ENCODE measurements at regions not wholly inside any gene's neighbourhood (a gene's known extent, or its start where the extent isn't known, plus 50 kb on each side); places are given as distances from the start of the nearest gene placed in this dataset.

DNA sequence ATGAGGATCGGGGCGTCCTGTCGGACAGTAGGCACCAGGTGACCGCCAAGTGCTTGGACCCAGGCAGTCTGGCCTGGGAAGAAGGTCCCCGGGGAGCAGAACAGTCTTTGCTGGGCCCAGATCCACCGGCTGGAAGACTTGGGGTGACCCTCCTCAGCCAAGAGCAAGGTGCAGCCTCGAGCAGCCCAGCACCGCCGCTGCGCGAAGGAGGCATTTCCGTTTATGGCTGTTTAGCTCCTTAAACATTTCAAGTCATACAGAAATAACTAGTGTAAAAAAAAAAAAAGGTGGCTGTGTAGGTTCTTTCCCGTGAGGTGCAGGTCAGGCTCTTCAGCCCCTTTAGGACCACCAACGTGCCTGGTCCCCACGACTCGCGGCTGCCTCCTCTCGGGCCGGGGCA lies 370.2 kb downstream of the CMPK2 start:
- Histone ChIP-seq H3K36me3 (ENCODE audit: insufficient read depth, low read length) (no peaks in the 10 kb centered on the region), H3K79me2 (ENCODE audit: insufficient read depth, low read length) (no peaks in the 10 kb centered on the region), H3K4me2 (ENCODE audit: low read length) (no peak overlapping the region), H3K27me3 (ENCODE audit: insufficient read depth, low read length) (no peaks in the 10 kb centered on the region), H3K9ac (ENCODE audit: low read length) (no peak overlapping the region), H3K27ac (ENCODE audit: low read depth, low read length) (no peak overlapping the region), H3K4me1 (ENCODE audit: insufficient read depth, low read length) (no peaks in the 10 kb centered on the region), H3K9me3 (ENCODE audit: insufficient read depth, low read depth, low read length) (no peaks in the 10 kb centered on the region), H2AFZ (ENCODE audit: low read depth, low read length) (no peak overlapping the region), H4K20me1 (ENCODE audit: insufficient read depth, low read length) (no peaks in the 10 kb centered on the region), H3K4me3 (ENCODE audit: insufficient read depth, low read depth, low read length) (no peak overlapping the region)
- H3K27ac Mint-ChIP-seq (ENCODE audit: unreplicated experiment) = no peak overlapping the region
- H3K9me3 Mint-ChIP-seq (ENCODE audit: unreplicated experiment) = peaks cover 11% of the 10 kb centered on the region
- TF ChIP-seq, protein P1, sequence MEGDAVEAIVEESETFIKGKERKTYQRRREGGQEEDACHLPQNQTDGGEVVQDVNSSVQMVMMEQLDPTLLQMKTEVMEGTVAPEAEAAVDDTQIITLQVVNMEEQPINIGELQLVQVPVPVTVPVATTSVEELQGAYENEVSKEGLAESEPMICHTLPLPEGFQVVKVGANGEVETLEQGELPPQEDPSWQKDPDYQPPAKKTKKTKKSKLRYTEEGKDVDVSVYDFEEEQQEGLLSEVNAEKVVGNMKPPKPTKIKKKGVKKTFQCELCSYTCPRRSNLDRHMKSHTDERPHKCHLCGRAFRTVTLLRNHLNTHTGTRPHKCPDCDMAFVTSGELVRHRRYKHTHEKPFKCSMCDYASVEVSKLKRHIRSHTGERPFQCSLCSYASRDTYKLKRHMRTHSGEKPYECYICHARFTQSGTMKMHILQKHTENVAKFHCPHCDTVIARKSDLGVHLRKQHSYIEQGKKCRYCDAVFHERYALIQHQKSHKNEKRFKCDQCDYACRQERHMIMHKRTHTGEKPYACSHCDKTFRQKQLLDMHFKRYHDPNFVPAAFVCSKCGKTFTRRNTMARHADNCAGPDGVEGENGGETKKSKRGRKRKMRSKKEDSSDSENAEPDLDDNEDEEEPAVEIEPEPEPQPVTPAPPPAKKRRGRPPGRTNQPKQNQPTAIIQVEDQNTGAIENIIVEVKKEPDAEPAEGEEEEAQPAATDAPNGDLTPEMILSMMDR (IDR thresholded peaks at IDR 0.05; ENCODE audit: insufficient read depth, low read depth, low read length) = no peak
- FAIRE-seq = no peak
- no peaks in the 10 kb centered on the region for H3K27me3 Mint-ChIP-seq (ENCODE audit: low read depth, unreplicated experiment)
- no peak for DNase-seq (ENCODE audit: low read depth)
- H3K4me3 Mint-ChIP-seq (ENCODE audit: unreplicated experiment) = no peak overlapping the region
- H3K36me3 Mint-ChIP-seq (ENCODE audit: low read depth, unreplicated experiment) = no peaks in the 10 kb centered on the region
- peaks cover 5% of the 10 kb centered on the region for H3K4me1 Mint-ChIP-seq (ENCODE audit: low read depth, unreplicated experiment)

DNA sequence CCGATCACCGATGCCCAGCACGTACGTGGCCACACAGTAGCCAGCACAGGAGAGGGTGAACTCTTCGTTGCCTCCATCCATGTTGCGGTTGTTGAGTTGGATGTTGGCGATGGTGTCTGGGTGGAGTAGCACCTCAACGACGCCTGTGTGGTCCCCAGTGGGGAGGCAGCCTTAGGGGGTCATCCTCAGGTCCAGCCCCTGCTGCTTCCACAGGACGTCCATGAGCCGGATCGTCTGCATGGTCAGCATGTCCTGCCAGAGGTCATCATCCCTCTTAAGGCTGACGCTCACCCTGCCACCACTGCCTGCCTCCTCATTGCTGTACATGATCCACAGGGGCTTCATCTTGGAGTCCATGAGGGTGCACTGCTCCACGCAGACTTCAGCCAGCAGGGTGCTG lies 369.3 kb downstream of the CMPK2 start:
- Histone ChIP-seq H3K27ac (ENCODE audit: low read depth, low read length) (no peak overlapping the region), H3K4me1 (ENCODE audit: insufficient read depth, low read length) (no peaks in the 10 kb centered on the region), H4K20me1 (ENCODE audit: insufficient read depth, low read length) (no peaks in the 10 kb centered on the region), H3K4me2 (ENCODE audit: low read length) (no peak overlapping the region), H2AFZ (ENCODE audit: low read depth, low read length) (no peak overlapping the region), H3K9ac (ENCODE audit: low read length) (no peak overlapping the region), H3K27me3 (ENCODE audit: insufficient read depth, low read length) (no peaks in the 10 kb centered on the region), H3K9me3 (ENCODE audit: insufficient read depth, low read depth, low read length) (no peaks in the 10 kb centered on the region), H3K36me3 (ENCODE audit: insufficient read depth, low read length) (no peaks in the 10 kb centered on the region), H3K79me2 (ENCODE audit: insufficient read depth, low read length) (no peaks in the 10 kb centered on the region), H3K4me3 (ENCODE audit: insufficient read depth, low read depth, low read length) (no peak overlapping the region)
- Mint-ChIP-seq H3K4me3 (ENCODE audit: unreplicated experiment) (no peak overlapping the region), H3K36me3 (ENCODE audit: low read depth, unreplicated experiment) (no peaks in the 10 kb centered on the region), H3K27me3 (ENCODE audit: low read depth, unreplicated experiment) (no peaks in the 10 kb centered on the region), H3K4me1 (ENCODE audit: low read depth, unreplicated experiment) (peaks cover 9% of the 10 kb centered on the region), H3K9me3 (ENCODE audit: unreplicated experiment) (peaks cover 11% of the 10 kb centered on the region), H3K27ac (ENCODE audit: unreplicated experiment) (no peak overlapping the region)
- no peak for TF ChIP-seq EZH2 (IDR thresholded peaks at IDR 0.05; ENCODE audit: insufficient read depth, low read length)
- TF ChIP-seq, protein P1 (IDR thresholded peaks at IDR 0.05; ENCODE audit: insufficient read depth, low read depth, low read length) = no peak
- no peak for DNase-seq (ENCODE audit: low read depth)
- FAIRE-seq = no peak

GRCh38 chr2:6497048-6497447 lies 368.7 kb downstream of the CMPK2 start:
- FAIRE-seq = no peak
- H3K27ac ChIP-seq (ENCODE audit: low read depth, low read length) = no peak overlapping the region
- H3K4me1 Mint-ChIP-seq (ENCODE audit: low read depth, unreplicated experiment) = peaks cover 6% of the 10 kb centered on the region
- H4K20me1 ChIP-seq (ENCODE audit: insufficient read depth, low read length) = no peaks in the 10 kb centered on the region
- no peaks in the 10 kb centered on the region for H3K36me3 Mint-ChIP-seq (ENCODE audit: low read depth, unreplicated experiment)
- H3K27me3 ChIP-seq (ENCODE audit: insufficient read depth, low read length) = no peaks in the 10 kb centered on the region
- peaks cover 8% of the 10 kb centered on the region for H3K9me3 Mint-ChIP-seq (ENCODE audit: unreplicated experiment)
- no peaks in the 10 kb centered on the region for H3K27me3 Mint-ChIP-seq (ENCODE audit: low read depth, unreplicated experiment)
- H3K9ac ChIP-seq (ENCODE audit: low read length) = no peak overlapping the region
- TF ChIP-seq EZH2 (IDR thresholded peaks at IDR 0.05; ENCODE audit: insufficient read depth, low read length) = no peak
- TF ChIP-seq, protein P1 (IDR thresholded peaks at IDR 0.05; ENCODE audit: insufficient read depth, low read depth, low read length) = no peak
- DNase-seq (ENCODE audit: low read depth) = no peak
- no peak overlapping the region for H3K4me2 ChIP-seq (ENCODE audit: low read length)
- no peaks in the 10 kb centered on the region for H3K9me3 ChIP-seq (ENCODE audit: insufficient read depth, low read depth, low read length)
- H3K27ac Mint-ChIP-seq (ENCODE audit: unreplicated experiment) = no peak overlapping the region
- H3K4me3 ChIP-seq (ENCODE audit: insufficient read depth, low read depth, low read length) = no peak overlapping the region
- H3K4me3 Mint-ChIP-seq (ENCODE audit: unreplicated experiment) = no peak overlapping the region
- no peaks in the 10 kb centered on the region for H3K79me2 ChIP-seq (ENCODE audit: insufficient read depth, low read length)
- H2AFZ ChIP-seq (ENCODE audit: low read depth, low read length) = no peak overlapping the region
- no peaks in the 10 kb centered on the region for H3K4me1 ChIP-seq (ENCODE audit: insufficient read depth, low read length)
- H3K36me3 ChIP-seq (ENCODE audit: insufficient read depth, low read length) = no peaks in the 10 kb centered on the region
